GM13977 (cell line): ENCODE measurements at regions not wholly inside any gene's neighbourhood (a gene's known extent, or its start where the extent isn't known, plus 50 kb on each side); places are given as distances from the start of the nearest gene placed in this dataset.

Source experiments
- DNase-seq: peaks from one replicate; pipeline ENCODE4 v3.0.0; 2012; ENCODE audit warnings: low spot score
- in situ Hi-C: fragments of 300-500 bp; cut with MboI; formaldehyde crosslinking; loops from one replicate; pipeline ENCODE4 v1.12.0; 2022; ENCODE audit warnings: low sequenced_read_pairs, low pct_unique_long_range_greater_than_20kb, mixed read lengths, inconsistent platforms; ENCODE audit not compliant: unreplicated experiment
- TF ChIP-seq, protein P1 (sequence below): IDR thresholded peaks from 2 replicates; pipeline ENCODE4 v1.5.1; 2012; ENCODE audit warnings: mild to moderate bottlenecking, control low read depth; ENCODE audit not compliant: insufficient read depth; ENCODE audit errors: extremely low read depth, missing control alignments

DNA sequence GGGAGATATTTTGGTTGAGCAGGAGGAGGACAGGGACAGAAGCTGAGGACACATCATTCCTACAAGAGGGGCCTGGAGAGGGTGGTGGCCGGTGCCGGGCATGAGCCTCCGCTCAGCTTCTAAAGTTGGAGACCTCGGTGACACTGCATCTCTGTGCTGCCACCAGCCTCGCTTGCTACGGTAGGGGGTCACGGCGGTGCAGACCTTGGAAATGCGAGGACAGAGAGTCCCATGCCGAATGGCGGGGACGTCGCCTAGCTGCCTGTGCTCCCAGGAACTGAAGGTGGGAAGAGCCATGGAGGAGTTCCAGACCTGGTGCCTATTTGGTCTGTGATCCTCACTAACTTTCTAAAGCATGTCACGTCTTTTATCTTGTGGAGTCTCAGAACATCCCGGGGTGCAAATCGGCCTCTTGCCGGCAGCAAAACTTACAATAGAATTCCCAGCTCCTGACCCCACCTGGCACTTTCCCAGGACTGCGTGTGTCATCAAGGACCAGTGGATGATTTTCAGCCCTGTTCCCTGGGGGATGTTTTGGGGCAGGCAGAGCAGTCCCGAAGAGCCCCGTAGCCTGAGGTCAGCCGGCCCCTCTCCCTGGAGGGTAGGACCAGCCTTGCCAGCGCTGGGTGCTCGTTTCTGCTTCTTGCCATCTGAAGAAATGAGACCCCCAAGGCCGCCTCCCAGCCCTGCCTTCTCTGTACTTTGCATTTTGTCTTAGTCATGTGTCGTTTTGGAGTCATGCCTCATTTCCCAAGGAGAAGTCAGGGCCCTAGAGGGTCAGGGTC lies 205.8 kb upstream of the SHH start:
- DNase-seq = no peak
- TF ChIP-seq, protein P1, sequence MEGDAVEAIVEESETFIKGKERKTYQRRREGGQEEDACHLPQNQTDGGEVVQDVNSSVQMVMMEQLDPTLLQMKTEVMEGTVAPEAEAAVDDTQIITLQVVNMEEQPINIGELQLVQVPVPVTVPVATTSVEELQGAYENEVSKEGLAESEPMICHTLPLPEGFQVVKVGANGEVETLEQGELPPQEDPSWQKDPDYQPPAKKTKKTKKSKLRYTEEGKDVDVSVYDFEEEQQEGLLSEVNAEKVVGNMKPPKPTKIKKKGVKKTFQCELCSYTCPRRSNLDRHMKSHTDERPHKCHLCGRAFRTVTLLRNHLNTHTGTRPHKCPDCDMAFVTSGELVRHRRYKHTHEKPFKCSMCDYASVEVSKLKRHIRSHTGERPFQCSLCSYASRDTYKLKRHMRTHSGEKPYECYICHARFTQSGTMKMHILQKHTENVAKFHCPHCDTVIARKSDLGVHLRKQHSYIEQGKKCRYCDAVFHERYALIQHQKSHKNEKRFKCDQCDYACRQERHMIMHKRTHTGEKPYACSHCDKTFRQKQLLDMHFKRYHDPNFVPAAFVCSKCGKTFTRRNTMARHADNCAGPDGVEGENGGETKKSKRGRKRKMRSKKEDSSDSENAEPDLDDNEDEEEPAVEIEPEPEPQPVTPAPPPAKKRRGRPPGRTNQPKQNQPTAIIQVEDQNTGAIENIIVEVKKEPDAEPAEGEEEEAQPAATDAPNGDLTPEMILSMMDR = no peak
- in situ Hi-C loops = no loop called here

DNA sequence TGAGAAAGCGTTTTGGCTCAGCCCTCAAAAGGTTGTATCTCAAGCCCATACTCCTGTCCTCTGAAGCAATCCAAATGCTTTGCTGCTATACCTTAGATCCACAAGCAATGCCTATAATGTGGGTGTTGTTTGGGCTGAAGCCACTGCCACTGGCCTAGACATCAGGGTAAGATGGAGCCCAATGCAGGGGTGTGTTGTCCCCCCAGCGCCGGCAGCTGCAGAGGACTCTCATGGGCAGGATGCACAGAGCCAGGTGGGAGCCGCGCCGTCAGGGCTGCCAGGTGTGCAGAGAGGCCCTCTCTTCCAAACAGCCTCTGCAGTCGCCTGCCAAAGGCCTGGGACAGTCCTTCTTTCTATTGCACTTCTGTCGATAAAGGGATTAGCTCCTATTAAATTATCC lies 205.2 kb upstream of the SHH start:
- in situ Hi-C loops = no loop called here
- TF ChIP-seq, protein P1 = no peak
- no peak for DNase-seq

DNA sequence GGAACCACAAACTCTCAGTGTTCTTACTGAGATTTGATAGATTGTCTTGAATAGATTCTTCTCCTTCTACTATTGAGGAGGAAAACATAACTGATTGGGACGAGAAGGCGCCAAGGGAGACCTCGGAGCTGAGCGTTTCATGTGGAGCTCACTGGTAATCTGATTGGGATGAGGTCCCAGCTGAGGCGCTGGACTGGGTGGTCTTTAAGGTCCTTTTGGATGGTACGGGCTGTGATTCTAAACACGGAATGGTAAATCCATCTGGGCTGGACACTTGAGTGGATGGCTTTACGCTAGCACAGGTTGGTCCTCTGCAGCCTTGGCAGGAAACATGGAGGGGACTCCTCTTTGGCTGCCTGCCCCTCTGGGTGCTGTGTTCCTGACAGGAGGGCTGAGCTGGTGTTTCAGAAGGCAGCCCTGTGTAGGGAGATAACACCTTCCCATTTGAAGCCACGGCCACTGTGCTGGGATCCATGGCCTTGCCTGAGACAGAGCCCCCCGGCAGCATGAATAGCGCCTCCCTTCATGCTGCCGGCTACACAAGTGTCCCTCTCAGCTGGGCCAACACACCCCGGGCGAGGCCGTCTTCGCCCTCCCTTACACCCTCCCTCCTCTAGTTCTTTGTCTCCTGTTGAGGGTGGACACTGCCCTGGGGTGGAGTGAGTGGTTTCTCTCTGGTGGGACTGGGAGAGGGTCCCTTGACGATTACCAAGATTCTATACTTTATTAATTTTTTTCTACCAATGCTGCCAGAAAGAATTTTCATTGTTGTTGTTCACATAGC lies 203.2 kb upstream of the SHH start:
- TF ChIP-seq, protein P1 = no peak
- in situ Hi-C loops = no loop called here
- DNase-seq = no peak

DNA sequence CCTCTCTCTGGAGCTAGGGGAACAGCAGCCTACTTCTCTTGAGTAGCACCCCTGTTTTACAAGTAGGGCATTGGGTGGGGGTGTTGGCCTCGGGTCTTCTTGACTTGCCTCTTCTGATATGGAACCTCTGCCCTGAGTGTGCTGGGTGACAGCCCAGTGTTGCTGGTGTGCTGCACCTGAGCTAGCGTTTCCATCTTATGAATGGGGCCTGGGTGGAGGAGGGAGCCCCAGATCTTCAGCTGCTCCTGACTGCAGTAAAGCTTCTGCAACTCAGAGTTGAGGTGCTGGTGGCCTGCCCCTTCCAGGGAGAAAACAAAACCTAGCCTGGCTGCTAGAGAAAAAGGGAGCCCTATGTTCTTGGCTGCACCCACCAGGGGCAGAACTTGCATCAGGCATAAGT lies 202.5 kb upstream of the SHH start:
- DNase-seq = no peak
- TF ChIP-seq, protein P1 = no peak
- in situ Hi-C loops = no loop called here

DNA sequence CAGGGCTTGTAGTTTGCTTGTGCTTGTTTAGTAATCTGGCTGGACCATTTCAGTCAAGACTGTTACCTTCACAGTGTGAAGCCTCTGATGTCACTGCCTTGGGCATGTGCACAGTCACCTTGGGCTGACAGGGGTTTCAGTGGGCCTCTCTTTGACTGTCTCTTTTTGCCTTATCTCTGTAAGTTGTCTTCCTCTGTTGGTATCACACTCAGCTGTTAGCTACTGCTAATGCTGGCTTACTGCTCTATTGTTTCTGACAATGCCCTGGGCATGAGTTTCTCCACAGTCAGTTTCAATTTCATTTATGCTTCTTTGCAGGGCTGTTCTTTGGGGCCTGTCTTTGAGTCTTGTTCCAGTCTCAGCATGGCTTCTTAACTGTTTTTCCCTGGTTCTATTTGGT lies 201.9 kb upstream of the SHH start:
- no peak for DNase-seq
- in situ Hi-C loops = no loop called here
- TF ChIP-seq, protein P1 = no peak

DNA sequence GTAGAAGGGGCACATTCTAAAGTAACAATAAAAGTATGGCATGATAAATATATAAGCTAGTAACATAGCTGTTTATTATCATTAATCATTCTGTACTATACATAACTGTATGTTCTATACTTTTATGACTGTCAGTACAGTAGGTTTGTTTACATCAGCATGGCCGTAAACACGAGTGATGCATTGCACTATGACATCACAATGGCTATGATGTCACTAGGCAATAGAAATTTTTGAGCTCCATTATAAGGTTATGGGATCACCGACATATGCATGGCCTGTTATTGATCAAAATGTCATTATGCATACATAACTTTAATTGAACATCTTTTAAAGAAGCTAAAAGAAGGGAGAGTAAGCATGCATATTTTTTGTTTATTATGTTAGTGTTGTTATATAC lies 200.1 kb upstream of the SHH start:
- DNase-seq = no peak
- TF ChIP-seq, protein P1 = no peak
- in situ Hi-C loops = no loop called here
